ENCODE measurements at regions not wholly inside any gene's neighbourhood (a gene's known extent, or its start where the extent isn't known, plus 50 kb on each side); places are given as distances from the start of the nearest gene placed in this dataset.

GRCh38 chr5:167665841-167666375 is 625.5 kb upstream of the WWC1 start:
- TF ChIP-seq POLR2A (IDR thresholded peaks at IDR 0.05) (no peak), CTCF (IDR thresholded peaks at IDR 0.05 in 8 of 11, conservative IDR thresholded peaks at IDR 0.05 in 3 of 11) (no peak), POLR2AphosphoS5 (IDR thresholded peaks at IDR 0.05) (no peak)
